GM12891 (cell line): ENCODE measurements at regions not wholly inside any gene's neighbourhood (a gene's known extent, or its start where the extent isn't known, plus 50 kb on each side); places are given as distances from the start of the nearest gene placed in this dataset.

Source experiments
- PAX5 ChIP-seq: IDR thresholded peaks from 2 replicates; pipeline ENCODE4 v1.6.1; 2011; ENCODE audit warnings: low read length, moderate library complexity, mild to moderate bottlenecking; ENCODE audit not compliant: insufficient read depth, severe bottlenecking
- POLR2A ChIP-seq: IDR thresholded peaks from 2 replicates; pipeline ENCODE4 v1.6.1; 2011; ENCODE audit warnings: low read depth, low read length, control low read depth
- POLR2AphosphoS5 ChIP-seq: IDR thresholded peaks from 2 replicates; pipeline ENCODE4 v1.6.1; 2011; ENCODE audit warnings: low read depth, low read length, control low read depth
- POU2F2 ChIP-seq: IDR thresholded peaks from 2 replicates; pipeline ENCODE4 v1.6.1; 2011; ENCODE audit warnings: low read depth, mild to moderate bottlenecking, control low read depth, low read length, moderate library complexity
- SPI1 ChIP-seq: IDR thresholded peaks from 2 replicates; pipeline ENCODE4 v1.6.1; 2011; ENCODE audit warnings: low read depth, low read length, control low read depth
- TAF1 ChIP-seq: IDR thresholded peaks from 2 replicates; pipeline ENCODE4 v1.6.1; 2011; ENCODE audit warnings: low read depth, low read length, control low read depth

DNA sequence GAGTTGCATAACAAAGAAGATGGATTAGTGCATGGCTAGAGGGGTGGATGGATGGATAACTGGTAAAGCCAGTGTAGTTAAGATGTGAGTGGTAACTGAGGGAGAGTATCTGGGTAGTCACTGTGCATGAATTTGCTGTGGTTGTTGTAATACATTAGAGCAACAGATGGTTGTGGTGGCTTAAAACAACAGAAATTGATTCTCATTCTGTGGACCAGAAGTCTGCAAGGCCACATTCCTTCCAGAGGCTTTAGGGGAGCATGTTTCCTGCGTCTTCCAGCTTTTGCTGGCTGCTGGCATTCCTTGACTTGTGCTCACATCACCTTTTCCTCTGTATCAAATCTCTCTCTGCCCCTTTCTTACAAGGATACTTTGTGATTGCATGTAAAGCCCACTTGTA is 155.4 kb downstream of the ASB1 start:
- TF ChIP-seq POLR2A (no peak), POLR2AphosphoS5 (no peak), TAF1 (no peak), SPI1 (no peak), PAX5 (no peak), POU2F2 (no peak)
